Right forelimb (tissue), 1 donor: ENCODE measurements at regions not wholly inside any gene's neighbourhood (a gene's known extent, or its start where the extent isn't known, plus 50 kb on each side); places are given as distances from the start of the nearest gene placed in this dataset.

ENCODE experiments used
- DNase-seq: peaks from one replicate; pipeline ENCODE4 v3.0.0-alpha.2; 2018

DNA sequence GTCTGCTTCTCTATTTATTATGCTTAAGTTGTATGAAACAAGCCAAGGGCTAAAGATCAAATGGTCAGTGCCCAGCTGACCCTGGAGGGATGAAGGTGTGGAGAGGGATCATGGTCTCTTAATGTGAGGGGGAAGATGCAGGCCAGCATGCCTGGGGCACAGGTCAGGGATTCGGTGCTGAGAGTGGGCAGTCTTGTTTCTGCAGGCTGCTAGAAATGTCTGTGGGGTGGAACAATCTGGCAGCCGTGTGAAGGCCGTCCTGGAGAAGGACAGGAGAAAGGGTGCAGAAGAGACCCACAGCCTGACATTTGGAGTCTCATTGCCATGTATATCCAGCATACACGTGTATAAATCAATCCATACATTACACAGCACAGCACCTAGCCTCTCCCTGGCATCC lies 258.3 kb upstream of the MOCS1 start:
- no peak for DNase-seq

- no peak for DNase-seq
Observed at GRCh38 chr6:40188931-40189330, 254.7 kb upstream of the MOCS1 start.

DNA sequence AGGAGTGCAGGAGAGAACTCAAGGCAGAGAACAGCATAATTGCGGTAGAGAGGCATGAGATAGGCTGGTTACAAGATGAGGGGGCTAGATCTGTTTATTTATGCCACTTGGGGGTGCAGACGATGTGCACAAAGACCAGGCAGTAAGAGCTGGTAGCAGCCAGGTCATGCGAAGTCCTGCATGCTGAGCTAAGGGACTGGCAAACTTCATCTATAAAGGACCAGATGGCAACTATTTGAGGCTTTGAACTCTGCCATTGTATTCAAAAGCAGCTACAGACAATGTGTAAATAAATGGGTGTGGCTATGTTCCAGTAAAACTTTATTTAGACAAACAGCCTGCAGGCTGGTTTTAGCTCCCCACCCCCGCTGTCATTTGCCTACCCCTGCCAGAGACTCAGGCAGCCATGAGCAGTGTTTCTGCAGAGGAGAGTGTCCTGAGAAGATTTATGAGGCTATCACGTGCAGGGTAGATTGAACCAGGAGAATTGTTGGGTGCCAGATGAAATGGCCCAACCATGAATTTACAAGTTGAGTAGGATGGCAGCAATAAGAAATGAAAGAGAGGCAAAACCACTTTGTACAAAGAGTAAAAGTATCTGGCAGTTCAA lies 253.4 kb upstream of the MOCS1 start:
- DNase-seq = no peak

GRCh38 chr6:40185486-40185885 lies 251.2 kb upstream of the MOCS1 start:
- no peak for DNase-seq

- DNase-seq = no peak
Observed at GRCh38 chr6:40183902-40184301, 249.6 kb upstream of the MOCS1 start.

DNA sequence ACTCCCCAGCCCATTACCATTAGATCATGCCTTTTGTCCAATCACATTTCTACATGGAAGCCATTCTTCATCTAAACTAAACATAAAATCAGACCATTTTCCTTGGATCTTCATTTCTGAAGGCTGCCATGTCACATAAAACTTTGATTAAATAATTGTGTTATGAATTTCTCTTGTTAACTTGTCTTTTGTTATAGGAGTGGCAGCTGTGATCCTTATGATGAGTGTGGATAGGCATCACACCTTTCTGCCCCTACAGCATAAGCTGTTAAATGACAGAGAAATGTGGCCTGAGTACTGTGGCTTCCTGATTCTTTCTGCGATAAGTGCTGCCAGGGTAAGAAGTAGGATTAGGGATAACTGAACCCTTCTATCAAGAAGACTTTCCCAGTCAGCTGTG lies 247.1 kb upstream of the MOCS1 start:
- DNase-seq = no peak

- no peak for DNase-seq
Observed at GRCh38 chr6:40180271-40180670, 246.0 kb upstream of the MOCS1 start.

GRCh38 chr6:40179496-40179895 lies 245.2 kb upstream of the MOCS1 start:
- no peak for DNase-seq

GRCh38 chr6:40177598-40177997 lies 243.3 kb upstream of the MOCS1 start:
- no peak for DNase-seq

- DNase-seq = no peak
Observed at GRCh38 chr6:40176152-40176551, 241.9 kb upstream of the MOCS1 start.

GRCh38 chr6:40172272-40172671 lies 238.0 kb upstream of the MOCS1 start:
- no peak for DNase-seq

GRCh38 chr6:40171343-40171742 lies 237.1 kb upstream of the MOCS1 start:
- no peak for DNase-seq

DNA sequence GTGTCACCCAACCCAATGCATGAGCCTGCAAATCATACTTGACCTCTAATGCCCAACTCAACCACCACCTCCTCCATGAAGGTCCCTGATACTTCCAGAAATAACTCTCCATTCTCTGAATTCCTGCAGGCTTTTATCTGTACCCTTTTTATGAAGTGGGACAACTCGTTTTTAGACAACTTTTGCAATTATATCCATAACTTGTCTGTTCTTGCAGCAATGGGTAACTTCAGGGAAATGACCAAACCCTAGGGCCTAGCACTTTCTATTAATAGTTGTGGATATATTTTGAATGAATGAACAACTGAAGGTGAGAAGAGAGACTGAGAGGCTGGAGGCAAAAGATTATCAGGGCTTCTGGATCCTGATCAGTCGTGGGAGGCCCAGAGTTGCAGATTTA lies 236.6 kb upstream of the MOCS1 start:
- no peak for DNase-seq

GRCh38 chr6:40169878-40170277 lies 235.6 kb upstream of the MOCS1 start:
- no peak for DNase-seq

- DNase-seq = no peak
Observed at GRCh38 chr6:40166963-40167362, 232.7 kb upstream of the MOCS1 start.

DNA sequence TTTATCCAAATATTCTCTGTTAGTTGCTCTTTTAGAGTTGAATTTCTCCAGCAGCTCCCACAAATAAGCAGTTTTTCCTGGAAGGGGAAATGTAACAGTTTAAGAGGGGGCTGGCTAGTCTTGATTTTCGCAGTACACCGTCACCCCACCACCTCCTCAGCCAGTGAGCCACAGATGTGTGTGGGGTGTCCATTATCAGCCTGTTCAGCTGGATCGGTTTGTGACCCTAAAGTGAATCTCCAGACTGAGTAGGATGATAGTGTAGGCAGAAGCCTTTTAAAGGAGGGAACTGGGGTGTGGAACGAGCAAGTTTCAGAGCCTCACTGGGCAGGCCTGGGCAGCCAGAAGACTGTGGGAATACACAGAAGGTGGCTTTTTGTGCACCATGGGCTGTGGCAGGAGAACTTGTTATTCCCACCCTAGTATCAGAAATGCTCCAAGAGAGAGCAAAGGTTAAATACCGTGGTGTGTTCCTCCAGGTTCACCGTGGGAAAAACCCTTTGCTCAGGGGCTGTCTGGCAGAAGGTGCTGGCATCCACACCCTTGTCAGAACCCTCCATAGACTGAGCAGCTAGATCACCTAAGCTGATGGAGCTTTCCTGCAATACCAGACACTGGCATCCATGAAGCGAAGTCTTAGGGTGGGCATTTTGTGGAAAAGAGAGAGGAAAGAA lies 230.9 kb upstream of the MOCS1 start:
- DNase-seq = no peak

GRCh38 chr6:40164345-40164755 lies 230.1 kb upstream of the MOCS1 start:
- DNase-seq = no peak

DNA sequence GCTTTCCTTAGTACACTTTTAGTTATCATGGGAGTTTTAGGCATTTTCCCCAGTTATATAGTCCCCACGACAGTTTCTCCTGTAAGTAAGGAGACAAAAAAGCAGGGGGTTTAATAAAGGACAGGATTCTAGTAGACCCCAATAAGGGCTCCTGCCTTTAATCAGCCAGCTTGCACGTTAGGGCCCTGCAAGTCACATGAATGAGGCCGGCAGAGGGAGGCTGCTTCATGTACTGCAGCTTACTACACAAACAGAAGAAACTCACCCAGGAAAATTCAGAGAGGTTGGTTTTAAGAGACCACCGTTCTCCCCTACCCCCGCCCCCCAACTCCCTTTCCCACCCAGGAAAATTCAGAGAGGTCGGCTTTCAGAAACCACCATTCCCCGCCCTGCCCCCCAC lies 229.7 kb upstream of the MOCS1 start:
- no peak for DNase-seq

- DNase-seq = no peak
Observed at GRCh38 chr6:40162074-40162473, 227.8 kb upstream of the MOCS1 start.

- no peak for DNase-seq
Observed at GRCh38 chr6:40160826-40161225, 226.6 kb upstream of the MOCS1 start.

DNA sequence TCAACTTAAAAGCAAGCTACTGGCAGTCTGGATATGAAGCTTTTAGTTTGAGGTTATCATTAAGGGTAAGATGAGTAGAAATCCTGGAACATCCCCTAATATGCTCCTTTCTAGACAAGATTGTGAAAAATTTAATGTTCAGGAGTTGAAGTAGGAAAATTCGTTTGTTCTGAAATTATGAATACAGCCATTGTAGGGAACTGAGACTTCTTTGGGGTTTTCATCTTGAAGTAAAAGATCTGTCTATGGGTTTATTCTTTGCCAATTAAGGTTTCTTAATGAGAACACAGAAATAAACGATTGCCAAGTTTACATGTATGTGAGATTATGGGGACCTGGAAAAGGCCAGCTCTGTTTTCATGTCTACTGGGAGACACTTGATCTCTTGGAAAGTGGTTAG lies 225.6 kb upstream of the MOCS1 start:
- no peak for DNase-seq

GRCh38 chr6:40152701-40153436 lies 218.6 kb upstream of the MOCS1 start:
- DNase-seq = no peak

DNA sequence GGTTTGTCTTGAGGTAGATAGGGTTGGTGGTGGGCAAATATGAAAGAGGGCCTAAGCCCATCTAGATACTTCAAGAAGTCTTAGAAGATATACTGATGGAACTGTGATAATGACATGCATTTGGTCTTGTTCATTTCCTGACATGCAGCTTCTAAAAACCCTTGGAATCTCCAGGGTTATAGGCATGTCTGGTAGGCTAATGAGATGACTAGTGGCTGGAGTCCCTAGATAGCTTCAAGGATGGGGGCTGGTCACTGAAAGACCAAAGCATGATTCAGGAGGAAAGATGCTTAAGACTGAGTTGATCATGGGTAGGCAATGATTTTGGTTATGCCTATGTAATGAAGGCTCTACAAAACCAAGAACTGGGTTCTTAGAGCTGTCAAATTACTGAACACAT lies 217.9 kb upstream of the MOCS1 start:
- DNase-seq = no peak

GRCh38 chr6:40148882-40149573 lies 214.8 kb upstream of the MOCS1 start:
- DNase-seq = no peak
